ENCODE measurements at regions not wholly inside any gene's neighbourhood (a gene's known extent, or its start where the extent isn't known, plus 50 kb on each side); places are given as distances from the start of the nearest gene placed in this dataset.

DNA sequence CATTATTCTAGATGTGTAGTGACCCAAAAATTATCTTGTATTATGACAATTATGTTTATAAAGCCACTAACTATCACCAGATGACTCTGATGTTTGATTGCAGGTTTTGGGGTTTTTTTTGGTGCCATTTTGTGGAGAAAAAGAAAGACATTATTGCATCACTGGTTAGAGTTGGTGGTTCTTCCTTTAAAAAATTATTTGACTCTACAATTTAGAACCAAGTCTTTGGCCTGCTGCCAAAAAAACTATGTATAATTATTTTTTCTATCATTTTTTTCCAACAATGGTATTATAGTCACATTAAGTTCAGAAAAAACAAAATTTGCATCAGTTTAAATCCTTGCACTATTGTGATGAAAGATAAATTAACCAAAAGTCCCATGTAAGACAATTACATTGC, 258.6 kb upstream of the GRM7 start:
- TF ChIP-seq, protein P1, sequence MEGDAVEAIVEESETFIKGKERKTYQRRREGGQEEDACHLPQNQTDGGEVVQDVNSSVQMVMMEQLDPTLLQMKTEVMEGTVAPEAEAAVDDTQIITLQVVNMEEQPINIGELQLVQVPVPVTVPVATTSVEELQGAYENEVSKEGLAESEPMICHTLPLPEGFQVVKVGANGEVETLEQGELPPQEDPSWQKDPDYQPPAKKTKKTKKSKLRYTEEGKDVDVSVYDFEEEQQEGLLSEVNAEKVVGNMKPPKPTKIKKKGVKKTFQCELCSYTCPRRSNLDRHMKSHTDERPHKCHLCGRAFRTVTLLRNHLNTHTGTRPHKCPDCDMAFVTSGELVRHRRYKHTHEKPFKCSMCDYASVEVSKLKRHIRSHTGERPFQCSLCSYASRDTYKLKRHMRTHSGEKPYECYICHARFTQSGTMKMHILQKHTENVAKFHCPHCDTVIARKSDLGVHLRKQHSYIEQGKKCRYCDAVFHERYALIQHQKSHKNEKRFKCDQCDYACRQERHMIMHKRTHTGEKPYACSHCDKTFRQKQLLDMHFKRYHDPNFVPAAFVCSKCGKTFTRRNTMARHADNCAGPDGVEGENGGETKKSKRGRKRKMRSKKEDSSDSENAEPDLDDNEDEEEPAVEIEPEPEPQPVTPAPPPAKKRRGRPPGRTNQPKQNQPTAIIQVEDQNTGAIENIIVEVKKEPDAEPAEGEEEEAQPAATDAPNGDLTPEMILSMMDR (IDR thresholded peaks at IDR 0.05), result no peak
- TF ChIP-seq POLR2A (IDR thresholded peaks at IDR 0.05) (no peak), POLR2AphosphoS5 (IDR thresholded peaks at IDR 0.05) (no peak)

Measured in stomach (tissue), 4 donors.